ENCODE measurements at regions not wholly inside any gene's neighbourhood (a gene's known extent, or its start where the extent isn't known, plus 50 kb on each side); places are given as distances from the start of the nearest gene placed in this dataset.
A peak's percentile ranks its signal among the peaks of the same experiment; 100 is the strongest.

DNA sequence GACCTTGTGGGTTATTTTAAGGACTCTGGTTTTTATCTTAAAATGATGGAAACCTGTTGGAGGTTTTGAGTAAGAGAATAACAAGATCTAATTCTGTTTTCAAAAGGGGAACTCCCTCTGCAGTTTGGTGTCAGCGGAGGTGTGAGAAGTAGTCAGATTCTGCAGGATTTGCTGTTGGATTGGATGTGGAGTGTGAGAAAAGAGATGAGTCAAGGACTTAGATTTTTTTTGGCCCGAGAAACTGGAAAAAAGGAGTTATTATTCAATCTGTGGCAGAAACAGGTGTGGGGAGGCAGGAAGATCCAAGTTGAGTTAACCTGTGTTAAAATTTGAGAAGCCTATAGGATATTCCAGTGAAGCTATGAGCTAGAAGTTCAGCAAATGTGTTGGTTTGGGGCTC is 337.2 kb upstream of the FANCL start:
- no peak for FAIRE-seq
- no peak for DNase-seq
- Histone ChIP-seq H3K4me3 (ENCODE audit: low read depth in 1 of 3, low read length in 3 of 3) (no peak overlapping the region), H3K27ac (ENCODE audit: low read depth in 1 of 3, low read length in 2 of 3) (no peak overlapping the region), H3K9me3 (ENCODE audit: control insufficient read depth in 2 of 2, insufficient read depth in 1 of 2, low read depth in 1 of 2, low read length in 1 of 2) (no peaks in the 10 kb centered on the region), H3K36me3 (ENCODE audit: control insufficient read depth in 3 of 3, insufficient read depth in 2 of 3, low read depth in 1 of 3, low read length in 3 of 3) (no peaks in the 10 kb centered on the region), H3K27me3 (ENCODE audit: control insufficient read depth in 3 of 3, insufficient read depth in 3 of 3, low read length in 3 of 3) (no peaks in the 10 kb centered on the region), H3K4me1 (ENCODE audit: control insufficient read depth in 3 of 3, insufficient read depth in 2 of 3, low read depth in 1 of 3, low read length in 2 of 3) (no peaks in the 10 kb centered on the region)
- 91 to 95% (median 93%) methylated on average over 2 of the region's 2 CpGs for WGBS, 3 donors

DNA sequence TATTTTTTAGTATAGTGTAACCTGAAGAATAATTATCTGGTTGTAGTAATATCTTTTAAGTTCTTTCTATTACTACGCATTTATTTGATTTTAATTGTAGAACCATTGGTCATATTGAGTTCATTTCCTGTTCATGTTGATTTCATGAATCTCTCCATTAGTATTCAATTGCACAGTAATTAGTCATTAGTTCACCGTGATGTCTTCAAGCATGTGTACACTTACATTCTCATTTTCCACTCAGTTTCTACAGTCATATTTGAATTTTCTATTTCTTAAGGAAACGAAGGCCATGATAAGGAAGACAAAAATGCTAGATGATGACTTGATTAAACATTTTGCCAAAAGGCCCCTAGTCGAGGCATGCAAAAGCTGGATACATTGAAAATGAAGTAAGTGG is 333.7 kb upstream of the FANCL start:
- H3K36me3 ChIP-seq (ENCODE audit: control insufficient read depth in 3 of 3, insufficient read depth in 2 of 3, low read depth in 1 of 3, low read length in 3 of 3), result no peaks in the 10 kb centered on the region
- DNase-seq (no peak), FAIRE-seq (no peak)
- H3K27ac ChIP-seq (ENCODE audit: low read depth in 1 of 3, low read length in 2 of 3), result no peak overlapping the region
- H3K4me3 ChIP-seq (ENCODE audit: low read depth in 1 of 3, low read length in 3 of 3), result no peak overlapping the region
- no peaks in the 10 kb centered on the region for H3K4me1 ChIP-seq (ENCODE audit: control insufficient read depth in 3 of 3, insufficient read depth in 2 of 3, low read depth in 1 of 3, low read length in 2 of 3)
- no peaks in the 10 kb centered on the region for H3K27me3 ChIP-seq (ENCODE audit: control insufficient read depth in 3 of 3, insufficient read depth in 3 of 3, low read length in 3 of 3)
- 79 to 82% (median 82%) methylated on average over 4 of the region's 4 CpGs for WGBS, 3 donors
- no peaks in the 10 kb centered on the region for H3K9me3 ChIP-seq (ENCODE audit: control insufficient read depth in 2 of 2, insufficient read depth in 1 of 2, low read depth in 1 of 2, low read length in 1 of 2)

GRCh38 chr2:58572731-58573130 is 331.6 kb upstream of the FANCL start:
- H3K27ac ChIP-seq (ENCODE audit: low read depth in 1 of 3, low read length in 2 of 3), result no peak overlapping the region
- FAIRE-seq (no peak), DNase-seq (no peak)
- no peaks in the 10 kb centered on the region for H3K27me3 ChIP-seq (ENCODE audit: control insufficient read depth in 3 of 3, insufficient read depth in 3 of 3, low read length in 3 of 3)
- no peaks in the 10 kb centered on the region for H3K9me3 ChIP-seq (ENCODE audit: control insufficient read depth in 2 of 2, insufficient read depth in 1 of 2, low read depth in 1 of 2, low read length in 1 of 2)
- no peak overlapping the region for H3K4me3 ChIP-seq (ENCODE audit: low read depth in 1 of 3, low read length in 3 of 3)
- H3K4me1 ChIP-seq (ENCODE audit: control insufficient read depth in 3 of 3, insufficient read depth in 2 of 3, low read depth in 1 of 3, low read length in 2 of 3), result no peaks in the 10 kb centered on the region
- WGBS, 3 donors, result 84 to 91% (median 88%) methylated on average over 3 of the region's 3 CpGs
- no peaks in the 10 kb centered on the region for H3K36me3 ChIP-seq (ENCODE audit: control insufficient read depth in 3 of 3, insufficient read depth in 2 of 3, low read depth in 1 of 3, low read length in 3 of 3)

DNA sequence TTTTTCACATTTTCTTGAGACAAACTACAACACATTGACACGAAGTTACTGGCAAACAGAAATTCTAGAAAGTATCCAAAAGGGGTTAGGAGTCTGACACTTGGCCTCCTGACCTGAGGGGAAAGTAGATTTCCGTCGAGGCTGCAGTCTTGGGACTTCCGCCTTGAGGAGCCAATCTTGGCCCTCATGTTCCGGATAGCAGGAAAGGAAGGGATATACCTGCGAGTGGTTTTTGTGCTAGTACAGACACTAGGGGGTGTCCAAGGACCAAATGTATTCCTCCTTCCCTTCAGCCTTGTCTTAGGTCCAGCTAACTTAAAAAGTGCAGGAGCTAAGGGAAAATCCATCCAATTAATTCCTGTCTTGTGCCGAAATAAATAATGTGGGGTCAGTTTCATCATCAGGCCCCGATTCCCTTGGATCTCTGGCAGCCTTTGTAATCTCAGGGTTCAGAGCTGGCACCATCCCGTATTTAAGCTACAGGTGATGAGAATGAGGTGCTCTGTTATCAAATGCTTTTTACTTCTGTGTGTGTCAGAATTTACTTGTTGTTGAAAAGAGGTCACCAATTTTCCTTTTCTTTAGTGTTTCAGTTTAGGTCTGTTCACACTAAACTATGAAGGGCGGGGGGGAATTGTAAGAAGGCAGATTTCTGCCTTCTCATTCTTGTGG is 330.2 kb upstream of the FANCL start:
- WGBS, 3 donors, result 29 to 32% (median 30%) methylated on average over 10 of the region's 10 CpGs
- H3K9me3 ChIP-seq (ENCODE audit: control insufficient read depth in 2 of 2, insufficient read depth in 1 of 2, low read depth in 1 of 2, low read length in 1 of 2), result no peaks in the 10 kb centered on the region
- DNase-seq (peak; percentile 58 to 61), FAIRE-seq (no peak)
- H3K4me1 ChIP-seq (ENCODE audit: control insufficient read depth in 3 of 3, insufficient read depth in 2 of 3, low read depth in 1 of 3, low read length in 2 of 3), result no peaks in the 10 kb centered on the region
- no peaks in the 10 kb centered on the region for H3K36me3 ChIP-seq (ENCODE audit: control insufficient read depth in 3 of 3, insufficient read depth in 2 of 3, low read depth in 1 of 3, low read length in 3 of 3)
- no peak overlapping the region for H3K4me3 ChIP-seq (ENCODE audit: low read depth in 1 of 3, low read length in 3 of 3)
- H3K27me3 ChIP-seq (ENCODE audit: control insufficient read depth in 3 of 3, insufficient read depth in 3 of 3, low read length in 3 of 3), result no peaks in the 10 kb centered on the region
- H3K27ac ChIP-seq (ENCODE audit: low read depth in 1 of 3, low read length in 2 of 3), result no peak overlapping the region

DNA sequence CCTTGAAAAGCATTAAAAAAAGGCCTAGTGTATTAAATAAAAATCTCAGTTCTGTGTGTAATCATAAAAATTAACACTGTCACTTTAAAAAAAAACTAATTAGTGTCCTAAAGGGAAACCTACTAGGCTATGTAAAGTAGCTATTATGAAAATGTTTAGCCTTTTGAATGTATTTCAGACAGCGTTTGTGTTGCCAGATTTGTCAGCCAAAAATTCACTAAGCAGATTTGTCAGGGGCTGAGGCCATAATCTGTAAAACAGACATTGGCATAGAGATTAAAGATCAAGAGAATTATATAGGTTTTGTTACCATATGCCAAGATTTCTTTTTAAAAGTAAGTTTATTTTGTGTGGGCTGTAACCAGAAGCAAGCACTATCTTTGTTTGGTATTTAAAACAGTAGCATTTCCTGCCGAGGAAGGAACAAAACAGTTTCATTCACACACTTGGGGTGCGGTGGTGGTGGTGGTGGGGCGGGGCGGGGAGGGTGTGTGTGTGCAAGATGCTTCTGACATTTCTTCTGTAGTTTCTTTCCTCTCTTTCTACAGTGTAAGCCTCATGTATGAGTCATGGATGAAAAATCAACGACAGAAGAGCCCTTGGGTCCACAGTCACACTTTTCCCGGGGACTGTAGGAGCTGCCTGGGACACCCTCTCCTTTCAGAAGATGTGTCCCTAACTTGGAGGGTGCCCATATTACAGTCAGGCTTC is 328.5 kb upstream of the FANCL start:
- Histone ChIP-seq H3K4me1 (ENCODE audit: control insufficient read depth in 3 of 3, insufficient read depth in 2 of 3, low read depth in 1 of 3, low read length in 2 of 3) (no peaks in the 10 kb centered on the region), H3K27ac (ENCODE audit: low read depth in 1 of 3, low read length in 2 of 3) (no peak overlapping the region), H3K9me3 (ENCODE audit: control insufficient read depth in 2 of 2, insufficient read depth in 1 of 2, low read depth in 1 of 2, low read length in 1 of 2) (no peaks in the 10 kb centered on the region), H3K4me3 (ENCODE audit: low read depth in 1 of 3, low read length in 3 of 3) (no peak overlapping the region), H3K36me3 (ENCODE audit: control insufficient read depth in 3 of 3, insufficient read depth in 2 of 3, low read depth in 1 of 3, low read length in 3 of 3) (no peaks in the 10 kb centered on the region), H3K27me3 (ENCODE audit: control insufficient read depth in 3 of 3, insufficient read depth in 3 of 3, low read length in 3 of 3) (no peaks in the 10 kb centered on the region)
- 45 to 54% (median 47%) methylated on average over 7 of the region's 7 CpGs for WGBS, 3 donors
- FAIRE-seq, result no peak
- no peak for DNase-seq

GRCh38 chr2:58568901-58569300 is 327.8 kb upstream of the FANCL start:
- Histone ChIP-seq H3K27ac (ENCODE audit: low read depth in 1 of 3, low read length in 2 of 3) (no peak overlapping the region), H3K36me3 (ENCODE audit: control insufficient read depth in 3 of 3, insufficient read depth in 2 of 3, low read depth in 1 of 3, low read length in 3 of 3) (no peaks in the 10 kb centered on the region), H3K4me3 (ENCODE audit: low read depth in 1 of 3, low read length in 3 of 3) (no peak overlapping the region), H3K9me3 (ENCODE audit: control insufficient read depth in 2 of 2, insufficient read depth in 1 of 2, low read depth in 1 of 2, low read length in 1 of 2) (no peaks in the 10 kb centered on the region), H3K27me3 (ENCODE audit: control insufficient read depth in 3 of 3, insufficient read depth in 3 of 3, low read length in 3 of 3) (no peaks in the 10 kb centered on the region), H3K4me1 (ENCODE audit: control insufficient read depth in 3 of 3, insufficient read depth in 2 of 3, low read depth in 1 of 3, low read length in 2 of 3) (no peaks in the 10 kb centered on the region)
- DNase-seq (no peak), FAIRE-seq (no peak)
- 54 to 66% (median 57%) methylated on average over 2 of the region's 2 CpGs for WGBS, 3 donors

DNA sequence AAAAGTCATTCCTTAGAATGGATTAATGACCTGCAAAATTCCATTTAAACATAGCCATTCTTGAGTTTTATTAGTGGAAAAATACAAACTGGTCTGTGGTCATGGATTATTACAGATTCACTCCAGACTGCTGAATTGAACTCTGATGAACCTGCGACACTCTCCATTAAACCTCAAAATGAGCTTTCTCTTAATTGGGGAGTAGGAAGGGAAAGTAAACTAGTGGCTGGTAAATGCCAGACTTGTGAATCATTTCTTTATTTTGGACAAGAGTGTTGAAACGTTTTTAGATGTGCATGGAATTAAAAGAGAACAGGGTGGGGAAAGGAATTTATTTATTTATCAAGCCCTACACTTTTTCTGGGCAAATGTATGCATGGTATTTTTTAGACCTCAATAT is 321.2 kb upstream of the FANCL start:
- H3K27me3 ChIP-seq (ENCODE audit: control insufficient read depth in 3 of 3, insufficient read depth in 3 of 3, low read length in 3 of 3), result no peaks in the 10 kb centered on the region
- H3K36me3 ChIP-seq (ENCODE audit: control insufficient read depth in 3 of 3, insufficient read depth in 2 of 3, low read depth in 1 of 3, low read length in 3 of 3), result no peaks in the 10 kb centered on the region
- H3K27ac ChIP-seq (ENCODE audit: low read depth in 1 of 3, low read length in 2 of 3), result no peak overlapping the region
- H3K4me1 ChIP-seq (ENCODE audit: control insufficient read depth in 3 of 3, insufficient read depth in 2 of 3, low read depth in 1 of 3, low read length in 2 of 3), result no peaks in the 10 kb centered on the region
- DNase-seq (no peak), FAIRE-seq (no peak)
- 49 to 57% (median 53%) methylated on average over 2 of the region's 2 CpGs for WGBS, 3 donors
- no peaks in the 10 kb centered on the region for H3K9me3 ChIP-seq (ENCODE audit: control insufficient read depth in 2 of 2, insufficient read depth in 1 of 2, low read depth in 1 of 2, low read length in 1 of 2)
- H3K4me3 ChIP-seq (ENCODE audit: low read depth in 1 of 3, low read length in 3 of 3), result no peak overlapping the region

DNA sequence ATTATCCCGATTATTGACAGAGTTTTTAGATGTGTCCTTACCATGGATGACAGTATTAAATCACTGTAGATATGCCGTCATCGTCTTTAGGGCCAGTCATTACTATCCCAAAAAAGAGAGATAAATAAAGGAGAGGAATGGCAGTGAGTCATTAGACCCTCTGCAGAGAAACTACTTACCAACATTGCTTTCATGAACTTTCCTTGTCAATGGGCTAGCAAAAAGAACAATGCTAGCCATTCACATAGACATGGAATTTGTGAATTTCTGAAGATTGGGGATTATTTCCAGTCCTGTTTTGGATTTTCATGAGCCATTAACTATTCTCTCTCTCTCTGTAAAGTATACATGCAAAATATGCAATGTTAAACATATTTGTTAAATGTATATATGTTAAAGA is 319.4 kb upstream of the FANCL start:
- no peak for DNase-seq
- no peaks in the 10 kb centered on the region for H3K4me1 ChIP-seq (ENCODE audit: control insufficient read depth in 3 of 3, insufficient read depth in 2 of 3, low read depth in 1 of 3, low read length in 2 of 3)
- 92 to 95% (median 94%) methylated on average over 3 of the region's 3 CpGs for WGBS, 3 donors
- H3K4me3 ChIP-seq (ENCODE audit: low read depth in 1 of 3, low read length in 3 of 3), result no peak overlapping the region
- FAIRE-seq, result no peak
- no peaks in the 10 kb centered on the region for H3K36me3 ChIP-seq (ENCODE audit: control insufficient read depth in 3 of 3, insufficient read depth in 2 of 3, low read depth in 1 of 3, low read length in 3 of 3)
- no peak overlapping the region for H3K27ac ChIP-seq (ENCODE audit: low read depth in 1 of 3, low read length in 2 of 3)
- H3K27me3 ChIP-seq (ENCODE audit: control insufficient read depth in 3 of 3, insufficient read depth in 3 of 3, low read length in 3 of 3), result no peaks in the 10 kb centered on the region
- H3K9me3 ChIP-seq (ENCODE audit: control insufficient read depth in 2 of 2, insufficient read depth in 1 of 2, low read depth in 1 of 2, low read length in 1 of 2), result no peaks in the 10 kb centered on the region

- no peaks in the 10 kb centered on the region for H3K36me3 ChIP-seq (ENCODE audit: control insufficient read depth in 3 of 3, insufficient read depth in 2 of 3, low read depth in 1 of 3, low read length in 3 of 3)
- DNase-seq (no peak), FAIRE-seq (no peak)
- 74 to 86% (median 80%) methylated on average over 4 of the region's 4 CpGs for WGBS, 3 donors
- no peak overlapping the region for H3K27ac ChIP-seq (ENCODE audit: low read depth in 1 of 3, low read length in 2 of 3)
- H3K4me1 ChIP-seq (ENCODE audit: control insufficient read depth in 3 of 3, insufficient read depth in 2 of 3, low read depth in 1 of 3, low read length in 2 of 3), result no peaks in the 10 kb centered on the region
- no peak overlapping the region for H3K4me3 ChIP-seq (ENCODE audit: low read depth in 1 of 3, low read length in 3 of 3)
- no peaks in the 10 kb centered on the region for H3K27me3 ChIP-seq (ENCODE audit: control insufficient read depth in 3 of 3, insufficient read depth in 3 of 3, low read length in 3 of 3)
- no peaks in the 10 kb centered on the region for H3K9me3 ChIP-seq (ENCODE audit: control insufficient read depth in 2 of 2, insufficient read depth in 1 of 2, low read depth in 1 of 2, low read length in 1 of 2)
These were observed 317.8 kb upstream of the FANCL start for GRCh38 chr2:58558881-58559280.

Measured in small intestine (tissue), 7 donors.